C4-2B (cell line): ENCODE measurements at regions not wholly inside any gene's neighbourhood (a gene's known extent, or its start where the extent isn't known, plus 50 kb on each side); places are given as distances from the start of the nearest gene placed in this dataset.

ENCODE experiments used
- H3K27ac ChIP-seq: fragments of 450-650 bp; 2 replicates; pipeline ENCODE4 v1.5.1; 2017
- ZFX ChIP-seq: fragments of 450-650 bp; IDR thresholded peaks from 2 replicates; pipeline ENCODE4 v1.6.1; 2017
- TF ChIP-seq, protein P1 (sequence below): fragments of 450-650 bp; conservative IDR thresholded peaks from 2 replicates; pipeline ENCODE4 v1.5.1; 2017; ENCODE audit warnings: mild to moderate bottlenecking

DNA sequence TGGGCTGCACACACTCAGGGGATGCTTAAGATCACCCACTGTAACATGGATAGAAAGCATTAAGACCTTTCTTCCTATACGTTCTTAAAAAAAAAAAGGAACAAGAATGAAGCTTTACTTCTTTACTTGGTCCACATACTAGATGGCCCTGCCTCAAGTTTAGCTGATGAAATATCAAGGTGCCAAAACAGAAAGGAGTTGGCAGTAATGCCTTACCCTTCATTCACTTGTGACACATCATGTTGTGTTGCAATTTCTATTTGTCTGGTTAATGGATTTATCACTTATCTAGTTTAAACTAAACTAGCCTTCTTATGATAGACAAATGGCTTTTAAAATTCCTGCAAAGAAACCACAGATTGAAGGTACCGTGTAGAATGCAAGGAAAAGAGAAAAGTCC, 720.3 kb downstream of the CCSER2 start:
- TF ChIP-seq ZFX: no peak
- TF ChIP-seq, protein P1, sequence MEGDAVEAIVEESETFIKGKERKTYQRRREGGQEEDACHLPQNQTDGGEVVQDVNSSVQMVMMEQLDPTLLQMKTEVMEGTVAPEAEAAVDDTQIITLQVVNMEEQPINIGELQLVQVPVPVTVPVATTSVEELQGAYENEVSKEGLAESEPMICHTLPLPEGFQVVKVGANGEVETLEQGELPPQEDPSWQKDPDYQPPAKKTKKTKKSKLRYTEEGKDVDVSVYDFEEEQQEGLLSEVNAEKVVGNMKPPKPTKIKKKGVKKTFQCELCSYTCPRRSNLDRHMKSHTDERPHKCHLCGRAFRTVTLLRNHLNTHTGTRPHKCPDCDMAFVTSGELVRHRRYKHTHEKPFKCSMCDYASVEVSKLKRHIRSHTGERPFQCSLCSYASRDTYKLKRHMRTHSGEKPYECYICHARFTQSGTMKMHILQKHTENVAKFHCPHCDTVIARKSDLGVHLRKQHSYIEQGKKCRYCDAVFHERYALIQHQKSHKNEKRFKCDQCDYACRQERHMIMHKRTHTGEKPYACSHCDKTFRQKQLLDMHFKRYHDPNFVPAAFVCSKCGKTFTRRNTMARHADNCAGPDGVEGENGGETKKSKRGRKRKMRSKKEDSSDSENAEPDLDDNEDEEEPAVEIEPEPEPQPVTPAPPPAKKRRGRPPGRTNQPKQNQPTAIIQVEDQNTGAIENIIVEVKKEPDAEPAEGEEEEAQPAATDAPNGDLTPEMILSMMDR: no peak
- H3K27ac ChIP-seq: no peak overlapping the region

DNA sequence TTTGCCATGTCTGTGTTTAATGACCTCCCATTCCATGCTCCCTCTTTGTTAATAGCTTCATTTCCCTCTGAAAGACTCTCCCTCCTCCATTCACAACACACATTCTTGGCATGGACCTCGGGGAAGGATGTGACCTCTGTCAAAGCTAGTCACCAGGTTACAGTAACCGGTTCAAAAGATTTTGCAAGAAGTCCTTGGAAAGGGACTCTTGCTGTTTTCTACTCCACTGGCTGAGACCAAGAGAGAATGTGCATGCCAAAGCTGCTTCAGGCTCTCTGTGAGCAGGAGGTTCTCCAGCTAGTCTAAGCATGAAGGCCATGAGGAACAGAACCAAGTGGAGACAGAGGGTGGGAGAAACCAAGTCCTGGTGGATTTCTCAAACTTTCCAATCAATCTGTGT, 732.6 kb downstream of the CCSER2 start:
- H3K27ac ChIP-seq: no peak overlapping the region
- TF ChIP-seq ZFX: no peak
- TF ChIP-seq, protein P1: no peak

DNA sequence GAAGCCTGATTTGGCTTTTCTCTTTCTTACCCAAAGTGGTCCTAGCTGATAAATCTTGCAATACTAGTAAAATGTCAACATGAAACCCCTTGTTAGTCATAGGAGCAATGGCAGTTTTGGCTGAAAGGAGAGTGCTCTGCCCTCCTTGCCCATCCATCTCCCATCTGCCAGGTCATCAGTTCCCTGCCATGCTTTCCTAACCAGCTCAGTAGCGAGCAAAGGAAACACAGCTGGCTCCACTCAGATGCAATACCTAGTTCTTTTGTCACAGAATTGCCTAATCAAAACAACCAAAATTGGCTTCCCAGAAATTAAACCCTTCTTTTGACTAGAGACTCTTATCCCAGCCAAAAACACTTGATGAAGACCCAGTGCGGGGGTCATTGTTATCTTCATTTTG, 733.0 kb downstream of the CCSER2 start:
- no peak overlapping the region for H3K27ac ChIP-seq
- TF ChIP-seq, protein P1: no peak
- no peak for TF ChIP-seq ZFX

DNA sequence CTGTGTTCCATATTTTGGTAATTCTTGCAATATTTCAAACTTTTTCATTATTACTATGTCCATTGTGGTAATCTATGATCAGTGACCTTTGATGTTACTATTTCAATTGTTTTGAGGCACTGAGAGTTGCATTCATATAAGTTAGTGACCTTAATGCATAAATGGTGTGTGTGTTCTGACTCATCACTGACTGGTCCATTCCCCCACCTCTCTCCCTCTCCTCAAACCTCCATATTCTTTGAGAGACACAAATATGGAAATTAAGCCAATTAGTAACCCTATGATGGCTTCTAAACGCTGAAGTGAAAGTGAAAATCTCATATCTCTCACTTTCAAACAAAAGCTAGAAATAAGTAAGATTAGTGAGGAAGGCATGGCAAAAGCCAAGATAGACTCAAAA, 739.6 kb downstream of the CCSER2 start:
- TF ChIP-seq, protein P1: no peak
- no peak for TF ChIP-seq ZFX
- no peak overlapping the region for H3K27ac ChIP-seq

DNA sequence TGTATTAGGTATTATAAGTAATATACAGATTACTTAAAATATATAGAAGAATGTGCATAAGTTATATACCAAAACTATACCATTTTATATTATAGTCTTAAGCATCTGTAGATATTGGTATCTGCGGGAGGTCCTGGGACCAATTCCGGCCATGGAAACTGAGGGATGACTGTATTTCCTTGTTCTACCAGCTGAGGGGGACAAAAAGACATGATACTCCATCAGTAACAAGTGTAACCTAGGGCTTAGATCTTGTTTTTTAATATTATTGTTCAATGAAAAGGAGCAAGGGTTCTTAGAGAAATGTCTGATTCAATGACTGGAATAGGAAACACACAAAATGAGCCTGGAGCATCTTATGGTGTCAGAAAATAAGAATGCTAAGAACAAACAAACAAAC, 752.5 kb downstream of the CCSER2 start:
- H3K27ac ChIP-seq: no peak overlapping the region
- no peak for TF ChIP-seq ZFX
- TF ChIP-seq, protein P1: peak; percentile 17

DNA sequence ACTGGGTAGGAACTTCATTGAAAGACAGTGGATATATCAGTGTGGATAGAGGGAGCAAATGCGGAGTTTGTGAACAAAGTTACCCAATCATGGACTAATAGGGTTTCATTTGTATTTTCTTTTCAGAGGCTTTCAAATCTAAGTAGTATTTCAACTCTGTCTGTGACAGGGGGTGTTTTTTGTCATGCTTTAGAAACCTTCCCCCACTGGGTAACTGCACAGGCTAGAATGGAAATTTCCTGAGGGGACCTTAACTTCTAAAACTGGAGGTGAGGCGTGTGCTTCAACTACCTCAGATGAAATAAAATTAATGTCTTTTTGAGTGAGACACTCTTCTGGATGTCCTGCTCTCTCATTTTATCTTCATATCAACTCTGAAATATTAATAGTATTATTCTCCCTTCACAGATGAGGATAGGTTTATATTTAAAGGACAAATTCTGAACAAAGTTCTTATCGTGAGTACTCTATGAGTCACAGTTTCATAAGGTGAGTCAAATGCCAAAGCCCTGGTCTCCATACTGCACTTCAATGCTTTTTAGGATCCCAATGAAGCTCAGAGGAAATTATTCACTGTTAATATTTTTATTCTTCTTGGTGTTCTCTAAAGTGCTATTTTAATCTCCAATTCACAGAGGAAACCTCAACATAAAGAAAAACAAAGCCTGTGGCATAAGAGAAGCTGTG, 770.6 kb downstream of the CCSER2 start:
- no peak for TF ChIP-seq ZFX
- TF ChIP-seq, protein P1: no peak
- no peak overlapping the region for H3K27ac ChIP-seq

DNA sequence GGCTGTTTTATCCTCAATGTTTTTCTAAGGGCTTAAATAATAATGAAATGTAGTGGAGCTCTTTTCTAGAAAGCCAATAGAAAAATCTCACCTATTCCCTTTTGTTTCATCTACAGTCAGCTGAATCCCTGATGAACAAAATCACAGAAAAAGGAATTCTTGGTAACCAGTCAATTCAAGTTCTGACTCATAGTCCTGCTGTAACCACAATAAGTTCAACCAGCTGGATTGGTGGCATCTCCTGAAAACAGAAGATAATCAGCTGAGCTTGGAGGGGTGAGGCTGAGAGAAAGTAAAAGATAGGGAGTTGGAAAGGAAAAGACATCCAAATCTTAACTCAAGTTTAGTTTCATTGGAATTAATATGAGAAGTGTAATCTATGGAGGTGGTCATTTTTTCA, 772.1 kb downstream of the CCSER2 start:
- no peak overlapping the region for H3K27ac ChIP-seq

More for the DNA sequence above, 772.1 kb downstream of the CCSER2 start:
- no peak for TF ChIP-seq ZFX
- TF ChIP-seq, protein P1: no peak
